Astrocyte (in vitro differentiated cells and primary cell): ENCODE measurements at regions not wholly inside any gene's neighbourhood (a gene's known extent, or its start where the extent isn't known, plus 50 kb on each side); places are given as distances from the start of the nearest gene placed in this dataset.

Experiments
- DNase-seq: peaks from one replicate; pipeline ENCODE4 v3.0.0-alpha.2; 2010; ENCODE audit warnings: low read depth
- FAIRE-seq: peaks from 2 replicates; lab custom pipeline; 2011; peaks lifted over from hg19 to GRCh38; lab: Jason Lieb, UNC
- H2AFZ ChIP-seq: 2 replicates; pipeline ENCODE4 v1.6.0; 2012; ENCODE audit warnings: low read depth, low read length, inconsistent platforms
- H3K27ac ChIP-seq: 2 replicates; pipeline ENCODE4 v1.5.1; 2011; ENCODE audit warnings: low read depth, low read length, inconsistent platforms
- H3K27me3 ChIP-seq: 2 replicates; pipeline ENCODE4 v1.6.0; 2011; ENCODE audit warnings: low read length, inconsistent platforms; ENCODE audit not compliant: insufficient read depth
- H3K36me3 ChIP-seq: 2 replicates; pipeline ENCODE4 v1.5.1; 2011; ENCODE audit warnings: low read length, inconsistent platforms; ENCODE audit not compliant: insufficient read depth
- H3K4me1 ChIP-seq: 2 replicates; pipeline ENCODE4 v1.5.1; 2011; ENCODE audit warnings: low read length, inconsistent platforms; ENCODE audit not compliant: insufficient read depth
- H3K4me2 ChIP-seq: 2 replicates; pipeline ENCODE4 v1.6.0; 2012; ENCODE audit warnings: low read length, inconsistent platforms
- H3K4me3 ChIP-seq: 2 replicates; pipeline ENCODE4 v1.5.1; 2011; ENCODE audit warnings: low read depth, mild to moderate bottlenecking, low read length, inconsistent platforms; ENCODE audit not compliant: insufficient read depth
- H3K79me2 ChIP-seq: 2 replicates; pipeline ENCODE4 v1.6.0; 2012; ENCODE audit warnings: mild to moderate bottlenecking, low read length, inconsistent platforms; ENCODE audit not compliant: insufficient read depth
- H3K9ac ChIP-seq: 2 replicates; pipeline ENCODE4 v1.6.0; 2012; ENCODE audit warnings: mild to moderate bottlenecking, low read length, inconsistent platforms
- H3K9me3 ChIP-seq: 2 replicates; pipeline ENCODE4 v1.5.1; 2012; ENCODE audit warnings: low read depth, mild to moderate bottlenecking, low read length, inconsistent platforms; ENCODE audit not compliant: insufficient read depth
- H4K20me1 ChIP-seq: 2 replicates; pipeline ENCODE4 v1.6.0; 2012; ENCODE audit warnings: low read length, inconsistent platforms; ENCODE audit not compliant: insufficient read depth
- H3K27ac Mint-ChIP-seq: one replicate; pipeline ENCODE4 v1.8.0; 2021; ENCODE audit warnings: mild to moderate bottlenecking, mixed read lengths; ENCODE audit not compliant: unreplicated experiment
- H3K27me3 Mint-ChIP-seq: one replicate; pipeline ENCODE4 v1.8.0; 2021; ENCODE audit warnings: low read depth, mixed read lengths; ENCODE audit not compliant: unreplicated experiment
- H3K36me3 Mint-ChIP-seq: one replicate; pipeline ENCODE4 v1.8.0; 2021; ENCODE audit warnings: low read depth, mixed read lengths; ENCODE audit not compliant: unreplicated experiment
- H3K4me1 Mint-ChIP-seq: one replicate; pipeline ENCODE4 v1.8.0; 2021; ENCODE audit warnings: low read depth, mixed read lengths; ENCODE audit not compliant: unreplicated experiment
- H3K4me3 Mint-ChIP-seq: one replicate; pipeline ENCODE4 v1.8.0; 2021; ENCODE audit warnings: mild to moderate bottlenecking, moderate library complexity, mixed read lengths; ENCODE audit not compliant: unreplicated experiment
- H3K9me3 Mint-ChIP-seq: one replicate; pipeline ENCODE4 v1.8.0; 2021; ENCODE audit warnings: mild to moderate bottlenecking, mixed read lengths; ENCODE audit not compliant: unreplicated experiment
- EZH2 ChIP-seq: IDR thresholded peaks from 2 replicates; pipeline ENCODE4 v1.6.1; 2012; ENCODE audit warnings: mild to moderate bottlenecking, low read length, inconsistent platforms; ENCODE audit not compliant: insufficient read depth
- TF ChIP-seq, protein P1 (sequence below): IDR thresholded peaks from 2 replicates; pipeline ENCODE4 v1.5.1; 2011; ENCODE audit warnings: low read depth, mild to moderate bottlenecking, inconsistent platforms, low read length, moderate library complexity; ENCODE audit not compliant: insufficient read depth

DNA sequence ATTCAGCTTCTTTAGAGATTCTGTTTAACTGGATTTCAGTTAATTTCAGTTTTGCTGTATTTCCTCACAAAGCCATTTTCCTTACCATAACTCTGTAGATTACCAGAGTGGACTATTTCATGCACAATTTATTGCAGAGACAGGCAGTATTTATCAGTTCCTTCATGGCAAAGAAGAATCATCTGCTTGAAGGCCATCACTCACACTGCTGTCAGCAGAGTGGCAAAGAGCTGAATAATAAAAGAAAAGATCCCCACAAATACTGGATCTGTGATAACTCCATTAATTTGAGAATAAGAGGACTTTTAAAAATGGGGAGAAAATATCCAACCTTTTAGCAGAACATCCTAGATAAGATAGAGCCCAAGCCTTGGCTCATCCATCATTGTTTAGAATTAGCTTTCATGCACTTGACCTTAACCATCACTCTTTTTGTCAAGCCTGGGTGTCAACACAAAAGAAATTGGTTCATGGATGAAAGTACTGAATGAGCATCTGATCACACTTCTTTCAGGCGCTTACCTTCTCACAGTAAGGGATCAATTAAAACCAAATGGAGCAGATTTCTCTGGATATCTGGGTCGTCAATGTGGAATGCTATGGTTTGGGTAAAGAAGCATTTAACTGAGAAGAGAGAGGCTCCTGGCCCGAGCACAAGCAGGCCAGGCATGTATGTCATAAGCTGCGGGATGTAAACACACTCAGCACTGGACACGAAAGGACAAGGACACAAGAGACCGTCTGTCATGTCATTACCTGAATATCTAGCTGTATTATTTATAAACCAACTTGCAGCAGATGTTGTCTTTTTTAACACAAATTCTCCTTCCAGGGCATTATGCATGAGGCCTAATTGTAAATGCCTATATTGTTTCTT, 376.2 kb downstream of the ZNF521 start:
- Mint-ChIP-seq H3K9me3 (peaks cover 1% of the 10 kb centered on the region), H3K27me3 (peaks cover 8% of the 10 kb centered on the region), H3K4me3 (no peak overlapping the region), H3K4me1 (no peaks in the 10 kb centered on the region), H3K27ac (no peak overlapping the region), H3K36me3 (no peaks in the 10 kb centered on the region)
- TF ChIP-seq EZH2: no peak
- TF ChIP-seq, protein P1, sequence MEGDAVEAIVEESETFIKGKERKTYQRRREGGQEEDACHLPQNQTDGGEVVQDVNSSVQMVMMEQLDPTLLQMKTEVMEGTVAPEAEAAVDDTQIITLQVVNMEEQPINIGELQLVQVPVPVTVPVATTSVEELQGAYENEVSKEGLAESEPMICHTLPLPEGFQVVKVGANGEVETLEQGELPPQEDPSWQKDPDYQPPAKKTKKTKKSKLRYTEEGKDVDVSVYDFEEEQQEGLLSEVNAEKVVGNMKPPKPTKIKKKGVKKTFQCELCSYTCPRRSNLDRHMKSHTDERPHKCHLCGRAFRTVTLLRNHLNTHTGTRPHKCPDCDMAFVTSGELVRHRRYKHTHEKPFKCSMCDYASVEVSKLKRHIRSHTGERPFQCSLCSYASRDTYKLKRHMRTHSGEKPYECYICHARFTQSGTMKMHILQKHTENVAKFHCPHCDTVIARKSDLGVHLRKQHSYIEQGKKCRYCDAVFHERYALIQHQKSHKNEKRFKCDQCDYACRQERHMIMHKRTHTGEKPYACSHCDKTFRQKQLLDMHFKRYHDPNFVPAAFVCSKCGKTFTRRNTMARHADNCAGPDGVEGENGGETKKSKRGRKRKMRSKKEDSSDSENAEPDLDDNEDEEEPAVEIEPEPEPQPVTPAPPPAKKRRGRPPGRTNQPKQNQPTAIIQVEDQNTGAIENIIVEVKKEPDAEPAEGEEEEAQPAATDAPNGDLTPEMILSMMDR: no peak
- Histone ChIP-seq H3K4me1 (no peaks in the 10 kb centered on the region), H3K9me3 (no peaks in the 10 kb centered on the region), H2AFZ (no peak overlapping the region), H3K36me3 (no peaks in the 10 kb centered on the region), H4K20me1 (no peaks in the 10 kb centered on the region), H3K27ac (no peak overlapping the region), H3K4me2 (no peak overlapping the region), H3K79me2 (no peaks in the 10 kb centered on the region), H3K27me3 (no peaks in the 10 kb centered on the region), H3K4me3 (no peak overlapping the region), H3K9ac (no peak overlapping the region)
- FAIRE-seq (no peak), DNase-seq (no peak)

GRCh38 chr18:24976502-24976901, 375.5 kb downstream of the ZNF521 start:
- TF ChIP-seq, protein P1: no peak
- no peak for TF ChIP-seq EZH2
- Histone ChIP-seq H3K36me3 (no peaks in the 10 kb centered on the region), H3K4me3 (no peak overlapping the region), H3K4me1 (no peaks in the 10 kb centered on the region), H3K9ac (no peak overlapping the region), H3K9me3 (no peaks in the 10 kb centered on the region), H2AFZ (no peak overlapping the region), H3K27ac (no peak overlapping the region), H4K20me1 (no peaks in the 10 kb centered on the region), H3K27me3 (no peaks in the 10 kb centered on the region), H3K4me2 (no peak overlapping the region), H3K79me2 (no peaks in the 10 kb centered on the region)
- Mint-ChIP-seq H3K4me1 (peaks cover 2% of the 10 kb centered on the region), H3K27ac (no peak overlapping the region), H3K36me3 (no peaks in the 10 kb centered on the region), H3K27me3 (peaks cover 8% of the 10 kb centered on the region), H3K4me3 (no peak overlapping the region), H3K9me3 (peaks cover 1% of the 10 kb centered on the region)
- no peak for FAIRE-seq
- DNase-seq: no peak

- H3K4me1 ChIP-seq: no peaks in the 10 kb centered on the region
- peaks cover 6% of the 10 kb centered on the region for H3K27me3 Mint-ChIP-seq
- H3K4me1 Mint-ChIP-seq: peaks cover 17% of the 10 kb centered on the region
- no peak overlapping the region for H3K27ac Mint-ChIP-seq
- H3K4me3 ChIP-seq: no peak overlapping the region
- H3K9me3 ChIP-seq: no peaks in the 10 kb centered on the region
- H3K9ac ChIP-seq: no peak overlapping the region
- no peaks in the 10 kb centered on the region for H3K36me3 ChIP-seq
- no peak overlapping the region for H3K4me2 ChIP-seq
- H2AFZ ChIP-seq: no peak overlapping the region
- H3K27ac ChIP-seq: no peak overlapping the region
- no peak overlapping the region for H3K4me3 Mint-ChIP-seq
- FAIRE-seq (no peak), DNase-seq (no peak)
- TF ChIP-seq, protein P1: no peak
- TF ChIP-seq EZH2: no peak
- H3K9me3 Mint-ChIP-seq: no peaks in the 10 kb centered on the region
- no peaks in the 10 kb centered on the region for H3K36me3 Mint-ChIP-seq
- no peaks in the 10 kb centered on the region for H3K79me2 ChIP-seq
- no peaks in the 10 kb centered on the region for H4K20me1 ChIP-seq
- no peaks in the 10 kb centered on the region for H3K27me3 ChIP-seq
Measured at GRCh38 chr18:24979235-24979634, 372.7 kb downstream of the ZNF521 start.
